Hematopoietic multipotent progenitor cell treated with erythropoietin and hydrocortisone succinate and interleukin-3 and kit ligand, for 6 days (in vitro differentiated cells): ENCODE measurements at regions not wholly inside any gene's neighbourhood (a gene's known extent, or its start where the extent isn't known, plus 50 kb on each side); places are given as distances from the start of the nearest gene placed in this dataset.

Experiments
- DNase-seq: peaks from one replicate; pipeline ENCODE4 v3.0.0-alpha.2; 2015

- DNase-seq: peak; percentile 59
Measured at GRCh38 chr5:56585999-56586691, 229.2 kb upstream of the MAP3K1 start.

GRCh38 chr5:56585461-56585860 lies 229.9 kb upstream of the MAP3K1 start:
- peak; percentile 40 for DNase-seq

DNA sequence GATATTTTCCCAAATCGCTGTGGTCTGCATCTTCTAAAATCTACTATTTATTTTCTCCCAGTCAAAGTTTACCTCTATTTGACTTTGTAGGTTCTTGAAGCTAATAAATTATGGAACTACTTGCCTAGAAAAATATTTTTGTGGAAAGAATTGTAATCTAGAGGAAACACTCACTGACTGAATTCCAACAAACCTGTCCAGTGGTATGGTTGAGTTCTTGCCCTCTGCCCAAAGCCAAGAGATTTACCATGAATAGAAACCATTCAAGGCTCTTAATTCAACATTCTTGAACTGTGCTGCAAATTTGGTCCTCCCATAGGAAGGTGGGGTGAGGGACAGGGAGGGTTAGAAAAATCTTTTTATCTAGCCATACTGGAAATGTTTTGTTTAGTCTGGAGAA lies 233.9 kb upstream of the MAP3K1 start:
- no peak for DNase-seq

DNA sequence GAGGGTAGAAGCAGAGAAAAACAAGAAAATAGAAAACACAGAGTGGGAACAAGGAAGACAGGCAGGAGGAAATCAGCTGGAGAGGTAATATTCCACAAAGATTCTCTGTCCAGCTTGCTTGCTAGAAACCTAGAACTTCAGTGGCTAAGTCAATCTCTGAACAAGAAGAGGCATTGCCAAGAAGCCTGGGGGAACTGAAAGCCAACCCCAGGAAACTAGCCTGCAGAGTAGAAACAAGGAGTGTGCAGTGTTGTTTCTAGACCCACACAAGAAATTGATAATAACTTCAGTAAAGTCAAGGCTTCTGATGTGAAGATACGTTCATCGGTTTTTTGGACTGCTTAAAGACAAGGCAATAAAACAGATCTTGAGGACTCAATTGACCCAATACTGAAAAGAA lies 234.5 kb upstream of the MAP3K1 start:
- no peak for DNase-seq

DNA sequence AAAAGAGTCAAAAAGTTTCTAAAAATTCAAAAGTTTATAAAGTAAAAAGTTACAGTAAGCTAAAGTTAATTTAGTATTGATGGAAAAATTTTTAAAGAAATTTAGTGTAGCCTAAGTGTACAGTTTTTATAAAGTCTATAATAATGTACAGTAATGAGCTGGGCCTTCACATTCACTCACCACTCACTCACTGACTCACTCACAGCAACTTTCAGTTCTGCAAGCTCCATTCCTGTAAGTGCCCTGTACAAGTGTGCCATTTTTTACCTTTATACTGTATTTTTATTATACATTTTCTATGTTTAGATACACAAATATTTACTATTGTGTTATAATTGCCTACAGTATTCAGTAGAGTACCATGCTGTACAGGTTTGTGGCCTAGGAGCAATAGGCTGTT lies 239.5 kb upstream of the MAP3K1 start:
- DNase-seq: no peak

- no peak for DNase-seq
Measured at GRCh38 chr5:56574778-56575177, 240.6 kb upstream of the MAP3K1 start.

DNA sequence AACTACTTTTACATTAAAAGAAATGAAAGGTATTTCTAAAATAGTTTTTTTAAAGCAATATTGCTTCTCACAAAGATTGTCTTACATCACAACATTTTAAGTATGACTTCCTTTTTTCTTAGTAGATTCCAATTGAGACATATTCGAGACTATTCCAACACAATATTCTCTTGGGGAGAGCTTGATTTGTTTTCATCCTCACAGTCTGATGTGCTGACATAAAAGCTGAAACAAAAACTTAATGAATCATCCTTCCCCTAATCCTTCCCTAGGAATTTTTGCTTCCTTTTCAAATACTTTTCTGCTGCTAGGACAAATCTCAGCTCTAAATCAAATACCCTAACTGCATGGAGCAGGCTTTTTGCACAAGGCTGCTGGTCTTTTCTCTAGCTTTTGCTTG lies 245.8 kb upstream of the MAP3K1 start:
- DNase-seq: no peak

- no peak for DNase-seq
Measured at GRCh38 chr5:56569076-56569475, 246.3 kb upstream of the MAP3K1 start.

DNA sequence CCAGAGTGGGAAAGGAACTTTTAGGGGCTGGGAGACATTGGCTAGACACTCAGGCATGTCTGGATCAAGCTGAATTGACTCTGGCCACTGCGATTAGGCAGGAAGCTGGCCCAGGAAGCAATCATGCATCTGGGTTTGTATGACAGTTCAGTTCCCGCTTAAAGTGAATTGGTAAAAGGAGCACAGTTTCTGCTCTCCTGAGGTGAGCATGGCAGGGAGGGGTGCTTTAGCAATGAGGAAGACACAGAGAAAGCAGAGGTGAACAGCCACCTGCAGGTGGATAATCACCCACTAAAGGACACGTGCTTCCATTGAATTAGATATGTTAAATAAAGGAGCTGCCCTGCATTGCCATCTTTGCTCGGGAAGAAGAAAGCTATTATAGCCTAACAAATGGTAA lies 248.1 kb upstream of the MAP3K1 start:
- no peak for DNase-seq

- peak; percentile 35 for DNase-seq
Measured at GRCh38 chr5:56566374-56567249, 248.7 kb upstream of the MAP3K1 start.

- DNase-seq: peak; percentile 29
Measured at GRCh38 chr5:56565644-56566043, 249.7 kb upstream of the MAP3K1 start.

DNA sequence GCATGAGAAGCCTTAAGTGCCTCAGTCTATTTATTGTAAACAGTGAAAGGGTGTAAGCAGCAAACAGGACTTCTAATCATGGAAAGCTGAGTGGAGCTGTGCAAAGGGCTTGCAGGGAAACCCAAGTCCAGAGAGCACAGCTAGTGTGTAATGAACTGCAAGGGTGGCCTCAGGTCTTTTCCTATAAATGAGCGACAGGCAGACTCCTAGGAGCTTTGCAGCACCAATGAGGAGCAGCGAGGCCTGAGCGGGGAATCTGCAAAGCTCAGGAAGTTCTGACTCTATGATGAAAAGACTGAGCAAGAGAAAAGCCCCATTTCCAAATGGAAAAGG lies 250.1 kb upstream of the MAP3K1 start:
- DNase-seq: no peak

DNA sequence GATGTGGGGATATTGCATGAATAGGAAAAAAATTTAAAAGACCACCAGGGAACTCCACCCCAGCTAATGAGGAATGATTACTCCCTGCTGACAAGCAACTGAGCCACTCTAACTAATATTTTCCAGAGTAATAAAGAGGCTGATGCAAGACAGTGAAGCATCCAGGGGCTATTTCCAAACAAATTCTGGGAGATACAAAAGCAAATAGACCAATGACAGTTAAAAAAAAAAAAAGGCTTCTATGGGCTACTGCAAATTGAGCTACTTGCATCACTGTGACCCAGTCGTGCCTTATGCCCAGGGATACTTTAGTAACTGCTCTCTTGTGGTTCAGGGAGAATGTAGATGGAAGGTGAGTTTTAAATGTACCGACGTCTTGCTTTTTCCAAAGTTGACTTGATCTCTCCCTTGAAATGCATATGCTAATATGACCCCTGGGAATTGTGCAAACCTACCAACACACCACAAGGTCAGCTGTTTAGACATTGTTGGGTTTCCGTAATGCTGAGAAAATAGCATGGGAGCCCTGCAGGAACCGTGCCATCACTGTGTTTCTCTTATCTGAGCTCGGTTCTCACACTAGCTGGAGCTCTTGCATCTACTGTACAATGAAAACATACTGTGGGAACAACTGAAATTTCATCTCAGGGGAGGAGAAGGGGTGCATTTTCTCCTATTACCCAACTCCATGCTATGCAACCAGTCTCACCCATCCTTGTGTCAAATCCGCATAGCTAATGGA lies 250.6 kb upstream of the MAP3K1 start:
- DNase-seq: no peak

DNA sequence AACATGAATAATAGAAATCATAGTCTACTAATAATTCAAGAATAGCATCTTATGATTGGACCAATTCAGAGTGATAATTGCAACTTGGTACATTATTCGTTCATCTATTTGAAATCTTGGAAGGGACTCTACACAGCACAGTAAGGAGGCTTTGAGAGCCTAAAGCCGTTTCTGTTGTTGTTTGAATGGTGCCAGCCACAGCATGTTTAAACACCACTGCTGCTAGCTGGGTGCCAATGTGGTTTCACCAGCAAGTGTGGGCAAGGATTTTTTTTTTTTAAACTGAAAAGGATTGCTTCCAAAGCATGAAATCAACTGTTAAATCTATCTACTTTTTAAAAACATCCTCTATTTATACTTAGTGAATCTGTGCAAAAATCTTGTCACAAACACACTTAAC lies 253.9 kb upstream of the MAP3K1 start:
- DNase-seq: no peak

- no peak for DNase-seq
Measured at GRCh38 chr5:56558131-56558745, 257.1 kb upstream of the MAP3K1 start.

GRCh38 chr5:56557198-56557597 lies 258.2 kb upstream of the MAP3K1 start:
- DNase-seq: no peak

- no peak for DNase-seq
Measured at GRCh38 chr5:56552612-56553268, 262.6 kb upstream of the MAP3K1 start.

- no peak for DNase-seq
Measured at GRCh38 chr5:56550227-56550626, 265.1 kb upstream of the MAP3K1 start.

GRCh38 chr5:56549096-56549886 lies 266.1 kb upstream of the MAP3K1 start:
- DNase-seq: no peak

GRCh38 chr5:56545016-56545415 lies 270.3 kb upstream of the MAP3K1 start:
- no peak for DNase-seq

- DNase-seq: no peak
Measured at GRCh38 chr5:56543441-56544388, 271.6 kb upstream of the MAP3K1 start.
